ENCODE measurements at regions not wholly inside any gene's neighbourhood (a gene's known extent, or its start where the extent isn't known, plus 50 kb on each side); places are given as distances from the start of the nearest gene placed in this dataset.

DNA sequence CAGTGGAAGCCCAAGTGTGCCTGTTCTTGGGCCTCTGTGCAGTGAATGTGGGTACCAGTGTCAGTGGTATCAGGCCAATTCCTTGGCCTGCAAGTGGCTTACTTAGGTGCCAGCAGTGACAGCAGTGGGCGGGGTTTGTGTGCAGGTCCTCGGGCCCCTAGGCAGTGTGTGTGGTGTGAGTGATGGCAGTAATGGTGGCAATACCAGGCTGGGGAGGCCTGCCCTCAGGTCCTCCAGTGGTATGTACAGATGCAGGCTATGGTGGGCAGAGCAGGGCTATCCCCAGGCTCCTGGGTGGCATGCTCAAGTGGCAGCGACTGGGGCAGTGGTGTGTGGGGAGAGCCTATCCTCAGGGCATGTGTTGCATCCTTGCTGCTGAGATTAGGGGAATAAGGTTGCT lies 379.7 kb downstream of the SQOR start:
- TF ChIP-seq, protein P1, sequence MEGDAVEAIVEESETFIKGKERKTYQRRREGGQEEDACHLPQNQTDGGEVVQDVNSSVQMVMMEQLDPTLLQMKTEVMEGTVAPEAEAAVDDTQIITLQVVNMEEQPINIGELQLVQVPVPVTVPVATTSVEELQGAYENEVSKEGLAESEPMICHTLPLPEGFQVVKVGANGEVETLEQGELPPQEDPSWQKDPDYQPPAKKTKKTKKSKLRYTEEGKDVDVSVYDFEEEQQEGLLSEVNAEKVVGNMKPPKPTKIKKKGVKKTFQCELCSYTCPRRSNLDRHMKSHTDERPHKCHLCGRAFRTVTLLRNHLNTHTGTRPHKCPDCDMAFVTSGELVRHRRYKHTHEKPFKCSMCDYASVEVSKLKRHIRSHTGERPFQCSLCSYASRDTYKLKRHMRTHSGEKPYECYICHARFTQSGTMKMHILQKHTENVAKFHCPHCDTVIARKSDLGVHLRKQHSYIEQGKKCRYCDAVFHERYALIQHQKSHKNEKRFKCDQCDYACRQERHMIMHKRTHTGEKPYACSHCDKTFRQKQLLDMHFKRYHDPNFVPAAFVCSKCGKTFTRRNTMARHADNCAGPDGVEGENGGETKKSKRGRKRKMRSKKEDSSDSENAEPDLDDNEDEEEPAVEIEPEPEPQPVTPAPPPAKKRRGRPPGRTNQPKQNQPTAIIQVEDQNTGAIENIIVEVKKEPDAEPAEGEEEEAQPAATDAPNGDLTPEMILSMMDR (IDR thresholded peaks at IDR 0.05; ENCODE audit: low read depth, low read length, missing input control) = no peak
- TF ChIP-seq, protein P2, sequence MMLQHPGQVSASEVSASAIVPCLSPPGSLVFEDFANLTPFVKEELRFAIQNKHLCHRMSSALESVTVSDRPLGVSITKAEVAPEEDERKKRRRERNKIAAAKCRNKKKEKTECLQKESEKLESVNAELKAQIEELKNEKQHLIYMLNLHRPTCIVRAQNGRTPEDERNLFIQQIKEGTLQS (IDR thresholded peaks at IDR 0.05) = no peak
- TF ChIP-seq, protein P3, sequence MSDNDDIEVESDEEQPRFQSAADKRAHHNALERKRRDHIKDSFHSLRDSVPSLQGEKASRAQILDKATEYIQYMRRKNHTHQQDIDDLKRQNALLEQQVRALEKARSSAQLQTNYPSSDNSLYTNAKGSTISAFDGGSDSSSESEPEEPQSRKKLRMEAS (IDR thresholded peaks at IDR 0.05) = no peak
- TF ChIP-seq YY1 (IDR thresholded peaks at IDR 0.05) (no peak), RAD21 (IDR thresholded peaks at IDR 0.05) (no peak), GABPA (IDR thresholded peaks at IDR 0.05 in 1 of 2, conservative IDR thresholded peaks at IDR 0.05 in 1 of 2) (no peak), TAF1 (conservative IDR thresholded peaks at IDR 0.05) (no peak), HNF4A (conservative IDR thresholded peaks at IDR 0.05) (no peak), FOXA1 (IDR thresholded peaks at IDR 0.05) (no peak), SP1 (IDR thresholded peaks at IDR 0.05) (no peak)
- TF ChIP-seq, protein P4, sequence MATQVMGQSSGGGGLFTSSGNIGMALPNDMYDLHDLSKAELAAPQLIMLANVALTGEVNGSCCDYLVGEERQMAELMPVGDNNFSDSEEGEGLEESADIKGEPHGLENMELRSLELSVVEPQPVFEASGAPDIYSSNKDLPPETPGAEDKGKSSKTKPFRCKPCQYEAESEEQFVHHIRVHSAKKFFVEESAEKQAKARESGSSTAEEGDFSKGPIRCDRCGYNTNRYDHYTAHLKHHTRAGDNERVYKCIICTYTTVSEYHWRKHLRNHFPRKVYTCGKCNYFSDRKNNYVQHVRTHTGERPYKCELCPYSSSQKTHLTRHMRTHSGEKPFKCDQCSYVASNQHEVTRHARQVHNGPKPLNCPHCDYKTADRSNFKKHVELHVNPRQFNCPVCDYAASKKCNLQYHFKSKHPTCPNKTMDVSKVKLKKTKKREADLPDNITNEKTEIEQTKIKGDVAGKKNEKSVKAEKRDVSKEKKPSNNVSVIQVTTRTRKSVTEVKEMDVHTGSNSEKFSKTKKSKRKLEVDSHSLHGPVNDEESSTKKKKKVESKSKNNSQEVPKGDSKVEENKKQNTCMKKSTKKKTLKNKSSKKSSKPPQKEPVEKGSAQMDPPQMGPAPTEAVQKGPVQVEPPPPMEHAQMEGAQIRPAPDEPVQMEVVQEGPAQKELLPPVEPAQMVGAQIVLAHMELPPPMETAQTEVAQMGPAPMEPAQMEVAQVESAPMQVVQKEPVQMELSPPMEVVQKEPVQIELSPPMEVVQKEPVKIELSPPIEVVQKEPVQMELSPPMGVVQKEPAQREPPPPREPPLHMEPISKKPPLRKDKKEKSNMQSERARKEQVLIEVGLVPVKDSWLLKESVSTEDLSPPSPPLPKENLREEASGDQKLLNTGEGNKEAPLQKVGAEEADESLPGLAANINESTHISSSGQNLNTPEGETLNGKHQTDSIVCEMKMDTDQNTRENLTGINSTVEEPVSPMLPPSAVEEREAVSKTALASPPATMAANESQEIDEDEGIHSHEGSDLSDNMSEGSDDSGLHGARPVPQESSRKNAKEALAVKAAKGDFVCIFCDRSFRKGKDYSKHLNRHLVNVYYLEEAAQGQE (IDR thresholded peaks at IDR 0.05) = no peak
- TF ChIP-seq, protein P5, sequence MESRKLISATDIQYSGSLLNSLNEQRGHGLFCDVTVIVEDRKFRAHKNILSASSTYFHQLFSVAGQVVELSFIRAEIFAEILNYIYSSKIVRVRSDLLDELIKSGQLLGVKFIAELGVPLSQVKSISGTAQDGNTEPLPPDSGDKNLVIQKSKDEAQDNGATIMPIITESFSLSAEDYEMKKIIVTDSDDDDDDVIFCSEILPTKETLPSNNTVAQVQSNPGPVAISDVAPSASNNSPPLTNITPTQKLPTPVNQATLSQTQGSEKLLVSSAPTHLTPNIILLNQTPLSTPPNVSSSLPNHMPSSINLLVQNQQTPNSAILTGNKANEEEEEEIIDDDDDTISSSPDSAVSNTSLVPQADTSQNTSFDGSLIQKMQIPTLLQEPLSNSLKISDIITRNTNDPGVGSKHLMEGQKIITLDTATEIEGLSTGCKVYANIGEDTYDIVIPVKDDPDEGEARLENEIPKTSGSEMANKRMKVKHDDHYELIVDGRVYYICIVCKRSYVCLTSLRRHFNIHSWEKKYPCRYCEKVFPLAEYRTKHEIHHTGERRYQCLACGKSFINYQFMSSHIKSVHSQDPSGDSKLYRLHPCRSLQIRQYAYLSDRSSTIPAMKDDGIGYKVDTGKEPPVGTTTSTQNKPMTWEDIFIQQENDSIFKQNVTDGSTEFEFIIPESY (IDR thresholded peaks at IDR 0.05) = no peak
